ENCODE measurements at regions not wholly inside any gene's neighbourhood (a gene's known extent, or its start where the extent isn't known, plus 50 kb on each side); places are given as distances from the start of the nearest gene placed in this dataset.

- TF ChIP-seq POLR2A (IDR thresholded peaks at IDR 0.05; ENCODE audit: extremely low read depth, insufficient read length) (no peak), CTCF (IDR thresholded peaks at IDR 0.05; ENCODE audit: low read depth, low read length) (no peak)
These were observed 1711.7 kb downstream of the TP53TG3F start for GRCh38 chr16:35171106-35171505.

Data from NB4 (cell line).